ENCODE measurements at regions not wholly inside any gene's neighbourhood (a gene's known extent, or its start where the extent isn't known, plus 50 kb on each side); places are given as distances from the start of the nearest gene placed in this dataset.

GRCh38 chr2:137809252-137809651 is 155.0 kb upstream of the HNMT start:
- Histone ChIP-seq H3K4me1 (ENCODE audit: control insufficient read depth in 1 of 2, insufficient read depth in 2 of 2, low read length in 2 of 2) (no peaks in the 10 kb centered on the region), H3K27me3 (ENCODE audit: control insufficient read depth in 1 of 2, insufficient read depth in 2 of 2, low read length in 1 of 2) (no peaks in the 10 kb centered on the region), H3K4me3 (ENCODE audit: low read length in 2 of 2) (no peak overlapping the region), H3K27ac (ENCODE audit: low read depth in 1 of 2, low read length in 2 of 2) (no peak overlapping the region), H3K36me3 (ENCODE audit: control insufficient read depth in 1 of 2, insufficient read depth in 2 of 2, low read length in 1 of 2) (no peaks in the 10 kb centered on the region), H3K9me3 (ENCODE audit: control insufficient read depth, low read length) (no peaks in the 10 kb centered on the region)
- intact Hi-C loops (cut with DNase I): no loop called here
- ATAC-seq (ENCODE audit: low FRiP score): no peak
- WGBS, 2 donors: 95 to 97% methylated on average over 1 of the region's 1 CpG
- no peak for DNase-seq

- no peak for ATAC-seq (ENCODE audit: low FRiP score)
- Histone ChIP-seq H3K4me1 (ENCODE audit: control insufficient read depth in 1 of 2, insufficient read depth in 2 of 2, low read length in 2 of 2) (no peaks in the 10 kb centered on the region), H3K36me3 (ENCODE audit: control insufficient read depth in 1 of 2, insufficient read depth in 2 of 2, low read length in 1 of 2) (no peaks in the 10 kb centered on the region), H3K27ac (ENCODE audit: low read depth in 1 of 2, low read length in 2 of 2) (no peak overlapping the region), H3K27me3 (ENCODE audit: control insufficient read depth in 1 of 2, insufficient read depth in 2 of 2, low read length in 1 of 2) (no peaks in the 10 kb centered on the region), H3K4me3 (ENCODE audit: low read length in 2 of 2) (no peak overlapping the region), H3K9me3 (ENCODE audit: control insufficient read depth, low read length) (no peaks in the 10 kb centered on the region)
- no peak for DNase-seq
- intact Hi-C loops (cut with DNase I): no loop called here
- WGBS, 2 donors: 56 to 59% methylated on average over 1 of the region's 1 CpG
Observed at GRCh38 chr2:137809837-137810236, 154.4 kb upstream of the HNMT start.

- ATAC-seq (ENCODE audit: low FRiP score) (no peak), DNase-seq (no peak)
- Histone ChIP-seq H3K36me3 (ENCODE audit: control insufficient read depth in 1 of 2, insufficient read depth in 2 of 2, low read length in 1 of 2) (no peaks in the 10 kb centered on the region), H3K4me3 (ENCODE audit: low read length in 2 of 2) (no peak overlapping the region), H3K9me3 (ENCODE audit: control insufficient read depth, low read length) (no peaks in the 10 kb centered on the region), H3K4me1 (ENCODE audit: control insufficient read depth in 1 of 2, insufficient read depth in 2 of 2, low read length in 2 of 2) (no peaks in the 10 kb centered on the region), H3K27ac (ENCODE audit: low read depth in 1 of 2, low read length in 2 of 2) (no peak overlapping the region), H3K27me3 (ENCODE audit: control insufficient read depth in 1 of 2, insufficient read depth in 2 of 2, low read length in 1 of 2) (no peaks in the 10 kb centered on the region)
- intact Hi-C loops (cut with DNase I): no loop called here
Observed at GRCh38 chr2:137812517-137812916, 151.8 kb upstream of the HNMT start.

GRCh38 chr2:137813176-137813575 is 151.1 kb upstream of the HNMT start:
- Histone ChIP-seq H3K9me3 (ENCODE audit: control insufficient read depth, low read length) (no peaks in the 10 kb centered on the region), H3K4me3 (ENCODE audit: low read length in 2 of 2) (no peak overlapping the region), H3K4me1 (ENCODE audit: control insufficient read depth in 1 of 2, insufficient read depth in 2 of 2, low read length in 2 of 2) (no peaks in the 10 kb centered on the region), H3K36me3 (ENCODE audit: control insufficient read depth in 1 of 2, insufficient read depth in 2 of 2, low read length in 1 of 2) (no peaks in the 10 kb centered on the region), H3K27ac (ENCODE audit: low read depth in 1 of 2, low read length in 2 of 2) (no peak overlapping the region), H3K27me3 (ENCODE audit: control insufficient read depth in 1 of 2, insufficient read depth in 2 of 2, low read length in 1 of 2) (no peaks in the 10 kb centered on the region)
- DNase-seq: no peak
- intact Hi-C loops (cut with DNase I): no loop called here
- 71 to 76% methylated on average over 3 of the region's 3 CpGs for whole genome bisulfite sequencing, 2 donors
- ATAC-seq (ENCODE audit: low FRiP score): no peak

GRCh38 chr2:137817058-137817457 is 147.2 kb upstream of the HNMT start:
- no peak for DNase-seq
- no peaks in the 10 kb centered on the region for H3K27me3 ChIP-seq (ENCODE audit: control insufficient read depth in 1 of 2, insufficient read depth in 2 of 2, low read length in 1 of 2)
- WGBS, 2 donors: 62 to 63% methylated on average over 3 of the region's 3 CpGs
- no peak overlapping the region for H3K27ac ChIP-seq (ENCODE audit: low read depth in 1 of 2, low read length in 2 of 2)
- no peak overlapping the region for H3K4me3 ChIP-seq (ENCODE audit: low read length in 2 of 2)
- H3K4me1 ChIP-seq (ENCODE audit: control insufficient read depth in 1 of 2, insufficient read depth in 2 of 2, low read length in 2 of 2): no peaks in the 10 kb centered on the region
- intact Hi-C loops (cut with DNase I): no loop called here
- ATAC-seq (ENCODE audit: low FRiP score): no peak
- no peaks in the 10 kb centered on the region for H3K36me3 ChIP-seq (ENCODE audit: control insufficient read depth in 1 of 2, insufficient read depth in 2 of 2, low read length in 1 of 2)
- no peaks in the 10 kb centered on the region for H3K9me3 ChIP-seq (ENCODE audit: control insufficient read depth, low read length)

GRCh38 chr2:137823196-137823595 is 141.1 kb upstream of the HNMT start:
- WGBS, 2 donors: 88 to 89% methylated on average over 4 of the region's 4 CpGs
- no peaks in the 10 kb centered on the region for H3K36me3 ChIP-seq (ENCODE audit: control insufficient read depth in 1 of 2, insufficient read depth in 2 of 2, low read length in 1 of 2)
- no peaks in the 10 kb centered on the region for H3K9me3 ChIP-seq (ENCODE audit: control insufficient read depth, low read length)
- no peaks in the 10 kb centered on the region for H3K27me3 ChIP-seq (ENCODE audit: control insufficient read depth in 1 of 2, insufficient read depth in 2 of 2, low read length in 1 of 2)
- ATAC-seq (ENCODE audit: low FRiP score) (no peak), DNase-seq (no peak)
- intact Hi-C loops (cut with DNase I): no loop called here
- H3K4me1 ChIP-seq (ENCODE audit: control insufficient read depth in 1 of 2, insufficient read depth in 2 of 2, low read length in 2 of 2): no peaks in the 10 kb centered on the region
- no peak overlapping the region for H3K4me3 ChIP-seq (ENCODE audit: low read length in 2 of 2)
- H3K27ac ChIP-seq (ENCODE audit: low read depth in 1 of 2, low read length in 2 of 2): no peak overlapping the region

GRCh38 chr2:137824501-137824900 is 139.8 kb upstream of the HNMT start:
- intact Hi-C loops (cut with DNase I): no loop called here
- Histone ChIP-seq H3K4me1 (ENCODE audit: control insufficient read depth in 1 of 2, insufficient read depth in 2 of 2, low read length in 2 of 2) (no peaks in the 10 kb centered on the region), H3K9me3 (ENCODE audit: control insufficient read depth, low read length) (no peaks in the 10 kb centered on the region), H3K27me3 (ENCODE audit: control insufficient read depth in 1 of 2, insufficient read depth in 2 of 2, low read length in 1 of 2) (no peaks in the 10 kb centered on the region), H3K27ac (ENCODE audit: low read depth in 1 of 2, low read length in 2 of 2) (no peak overlapping the region), H3K36me3 (ENCODE audit: control insufficient read depth in 1 of 2, insufficient read depth in 2 of 2, low read length in 1 of 2) (no peaks in the 10 kb centered on the region), H3K4me3 (ENCODE audit: low read length in 2 of 2) (no peak overlapping the region)
- no peak for ATAC-seq (ENCODE audit: low FRiP score)
- 79 to 81% methylated on average over 1 of the region's 1 CpG for WGBS, 2 donors
- no peak for DNase-seq

- ATAC-seq (ENCODE audit: low FRiP score): no peak
- no peak overlapping the region for H3K27ac ChIP-seq (ENCODE audit: low read depth in 1 of 2, low read length in 2 of 2)
- 65 to 76% methylated on average over 5 of the region's 5 CpGs for WGBS, 2 donors
Observed at GRCh38 chr2:137826373-137827372, 137.6 kb upstream of the HNMT start.

GRCh38 chr2:137828624-137829023 is 135.6 kb upstream of the HNMT start:
- H3K27me3 ChIP-seq (ENCODE audit: control insufficient read depth in 1 of 2, insufficient read depth in 2 of 2, low read length in 1 of 2): peaks cover 0 to 2% of the 10 kb centered on the region in 2 donors
- H3K27ac ChIP-seq (ENCODE audit: low read depth in 1 of 2, low read length in 2 of 2): no peak overlapping the region
- intact Hi-C loops (cut with DNase I): no loop called here
- no peak for ATAC-seq (ENCODE audit: low FRiP score)
- no peak for DNase-seq
- H3K4me1 ChIP-seq (ENCODE audit: control insufficient read depth in 1 of 2, insufficient read depth in 2 of 2, low read length in 2 of 2): no peaks in the 10 kb centered on the region
- no peak overlapping the region for H3K4me3 ChIP-seq (ENCODE audit: low read length in 2 of 2)
- H3K36me3 ChIP-seq (ENCODE audit: control insufficient read depth in 1 of 2, insufficient read depth in 2 of 2, low read length in 1 of 2): no peaks in the 10 kb centered on the region
- 71 to 73% methylated on average over 3 of the region's 3 CpGs for WGBS, 2 donors
- H3K9me3 ChIP-seq (ENCODE audit: control insufficient read depth, low read length): no peaks in the 10 kb centered on the region

More at GRCh38 chr2:137826373-137827372, 137.6 kb upstream of the HNMT start:
- H3K4me1 ChIP-seq (ENCODE audit: control insufficient read depth in 1 of 2, insufficient read depth in 2 of 2, low read length in 2 of 2): no peaks in the 10 kb centered on the region
- intact Hi-C loops (cut with DNase I): no loop called here
- no peaks in the 10 kb centered on the region for H3K36me3 ChIP-seq (ENCODE audit: control insufficient read depth in 1 of 2, insufficient read depth in 2 of 2, low read length in 1 of 2)
- no peak overlapping the region for H3K4me3 ChIP-seq (ENCODE audit: low read length in 2 of 2)
- peaks cover 0 to 2% of the 10 kb centered on the region in 2 donors for H3K27me3 ChIP-seq (ENCODE audit: control insufficient read depth in 1 of 2, insufficient read depth in 2 of 2, low read length in 1 of 2)
- no peak for DNase-seq
- H3K9me3 ChIP-seq (ENCODE audit: control insufficient read depth, low read length): no peaks in the 10 kb centered on the region

Data from aorta (tissue), 5 donors.